GM18502 (cell line): ENCODE measurements at regions not wholly inside any gene's neighbourhood (a gene's known extent, or its start where the extent isn't known, plus 50 kb on each side); places are given as distances from the start of the nearest gene placed in this dataset.
A peak's percentile ranks its signal among the peaks of the same experiment; 100 is the strongest.

Experiments used
- ATAC-seq: cut with Tn5 transposase; IDR thresholded peaks from one replicate; pipeline ENCODE4 v1.9.1; 2021; ENCODE audit warnings: mild to moderate bottlenecking; ENCODE audit not compliant: unreplicated experiment, poor library complexity

- no peak for ATAC-seq
Observed at GRCh38 chr10:131618587-131619267, 282.1 kb upstream of the PPP2R2D start.

DNA sequence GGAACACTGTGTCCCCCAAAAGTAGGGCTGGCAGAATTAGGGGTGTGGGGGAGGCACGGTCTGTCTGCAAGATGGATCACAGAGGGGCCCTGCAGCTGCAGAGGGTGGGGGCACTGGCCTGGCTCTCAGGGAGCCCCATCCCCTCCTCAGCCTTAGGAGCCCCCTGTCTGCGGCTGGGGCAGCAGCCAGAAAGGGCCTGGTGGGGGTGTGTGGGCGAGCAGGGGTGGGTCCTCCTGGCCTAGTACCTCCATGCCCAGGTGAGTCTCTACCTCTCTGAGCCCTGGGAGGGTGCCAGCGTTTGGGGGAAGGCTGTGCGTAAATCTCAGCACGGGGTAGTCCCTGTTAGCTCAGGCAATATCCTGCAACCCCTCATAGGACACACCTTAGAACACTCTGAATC, 280.5 kb upstream of the PPP2R2D start:
- no peak for ATAC-seq

DNA sequence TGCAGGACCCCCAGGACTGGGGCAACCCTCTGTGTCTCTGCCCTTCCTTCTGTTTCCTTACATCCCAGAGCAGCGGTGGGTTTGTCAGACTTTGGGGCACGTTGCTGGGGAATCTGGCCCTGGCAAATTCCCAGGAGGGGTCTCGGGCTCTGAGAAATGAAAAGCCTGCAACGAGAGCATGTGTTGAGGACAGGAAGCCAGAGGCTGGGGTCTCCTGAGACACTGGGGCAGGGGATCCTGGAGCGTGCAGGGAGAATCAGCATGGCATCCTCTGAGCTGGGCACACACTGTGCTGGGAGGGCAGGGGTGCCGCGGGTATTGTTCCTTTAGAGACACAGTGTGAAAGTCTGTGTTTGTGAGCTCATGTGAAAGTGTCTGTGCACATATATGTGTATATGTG, 279.9 kb upstream of the PPP2R2D start:
- no peak for ATAC-seq

GRCh38 chr10:131621784-131622624, 278.8 kb upstream of the PPP2R2D start:
- ATAC-seq: no peak

- no peak for ATAC-seq
Observed at GRCh38 chr10:131625041-131625440, 275.8 kb upstream of the PPP2R2D start.

DNA sequence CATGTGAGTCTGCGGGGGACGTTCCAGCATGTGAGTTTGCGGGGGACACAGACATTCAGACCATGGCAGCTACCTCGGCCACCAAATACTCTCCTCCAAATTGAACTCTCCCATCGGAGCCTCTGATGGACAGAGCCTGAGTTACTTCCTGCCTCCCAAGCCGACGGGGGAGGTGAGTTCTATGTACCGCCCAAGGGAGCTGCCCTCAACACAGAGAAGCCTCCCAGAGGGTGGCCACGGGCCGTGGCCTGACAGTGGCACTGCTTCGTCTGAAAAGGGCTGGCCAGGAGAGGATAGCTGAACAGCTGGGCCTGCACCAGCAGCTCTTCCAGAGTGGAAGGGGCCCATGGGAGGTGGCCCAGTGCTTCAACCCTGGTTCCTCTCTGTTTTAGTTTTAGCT, 274.5 kb upstream of the PPP2R2D start:
- no peak for ATAC-seq

GRCh38 chr10:131629026-131629770, 271.6 kb upstream of the PPP2R2D start:
- no peak for ATAC-seq

GRCh38 chr10:131630772-131631258, 270.0 kb upstream of the PPP2R2D start:
- no peak for ATAC-seq

DNA sequence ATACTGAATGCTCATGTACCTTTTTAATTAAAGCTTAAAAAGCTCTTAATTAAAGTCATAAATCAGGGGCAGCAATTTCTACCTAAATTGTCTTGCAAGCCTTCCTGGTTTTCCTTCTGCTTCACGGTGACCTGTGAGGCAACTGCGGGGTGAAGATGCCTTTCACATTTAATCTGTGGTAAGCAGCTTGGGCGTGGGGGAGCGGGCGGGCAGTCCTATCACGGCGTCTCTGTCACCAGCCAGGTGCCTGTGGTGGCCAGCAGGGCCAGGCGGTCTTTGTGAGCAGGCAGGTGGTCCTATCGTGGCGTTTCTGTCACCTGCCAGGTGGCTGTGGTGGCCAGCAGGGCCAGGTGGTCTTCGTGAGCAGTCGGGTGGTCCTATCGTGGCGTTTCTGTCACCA, 269.2 kb upstream of the PPP2R2D start:
- ATAC-seq: no peak

- no peak for ATAC-seq
Observed at GRCh38 chr10:131635564-131636015, 265.2 kb upstream of the PPP2R2D start.

DNA sequence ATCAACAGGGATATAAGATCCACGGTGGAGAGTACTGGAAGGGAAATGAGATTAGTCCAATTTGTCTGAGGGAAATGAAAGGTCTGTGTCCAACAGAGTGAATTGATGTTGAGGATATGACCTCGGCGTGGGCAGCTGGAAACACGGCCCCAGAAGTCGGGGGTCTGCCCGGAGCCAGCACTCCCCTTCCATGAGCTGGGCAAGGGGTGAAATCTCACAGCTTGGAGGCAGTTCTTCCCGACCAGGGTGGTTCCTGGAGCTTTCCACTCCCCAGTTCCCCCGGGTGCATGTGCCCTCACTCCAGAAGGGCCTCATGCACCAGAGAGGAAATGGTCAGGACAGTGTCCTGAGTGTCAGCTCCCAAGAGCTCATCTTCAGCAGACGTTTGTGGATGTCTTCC, 264.7 kb upstream of the PPP2R2D start:
- ATAC-seq: no peak

DNA sequence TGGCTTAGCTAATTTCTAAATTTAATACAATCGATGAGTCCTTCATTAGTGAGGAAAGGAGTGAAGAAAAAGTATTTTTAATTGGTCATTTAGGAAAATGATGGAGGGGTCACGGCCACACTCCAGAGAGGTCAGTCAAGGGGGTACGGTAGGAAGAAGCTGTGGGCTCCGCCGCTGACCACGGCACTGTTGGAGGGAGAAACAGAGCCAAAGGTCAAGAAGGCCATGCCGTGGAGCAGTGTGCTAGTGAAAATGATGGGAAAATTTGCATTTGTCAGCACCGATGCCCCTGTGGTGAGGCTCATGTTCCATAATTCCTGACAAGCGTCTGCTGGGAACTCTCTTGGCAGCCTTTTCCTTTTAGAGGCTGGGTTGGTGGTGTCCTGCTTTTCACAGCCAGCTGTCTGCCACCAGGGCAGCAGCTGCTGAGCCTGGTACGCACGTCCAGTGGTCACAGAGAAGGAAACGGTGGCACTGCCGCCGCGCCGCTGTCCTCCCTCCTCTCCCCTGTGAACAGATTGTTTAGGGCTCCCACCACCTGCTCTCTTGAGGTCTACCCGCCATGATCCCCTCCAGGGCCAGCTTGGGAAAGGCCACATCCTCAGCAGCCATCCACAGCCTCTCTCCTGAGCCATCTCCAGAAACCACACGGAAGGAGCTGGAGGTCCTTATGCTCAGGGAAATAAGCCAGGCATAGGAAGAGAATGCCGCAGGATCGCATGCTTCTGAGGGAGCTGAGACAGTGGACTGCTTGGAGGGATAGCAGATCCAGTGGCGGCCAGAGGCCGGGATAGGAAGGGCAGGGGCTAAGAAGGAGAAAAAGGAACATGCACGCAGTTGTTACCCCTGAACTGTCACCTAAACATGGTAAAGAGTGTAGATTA, 263.7 kb upstream of the PPP2R2D start:
- ATAC-seq: no peak

GRCh38 chr10:131638049-131638879, 262.5 kb upstream of the PPP2R2D start:
- no peak for ATAC-seq

DNA sequence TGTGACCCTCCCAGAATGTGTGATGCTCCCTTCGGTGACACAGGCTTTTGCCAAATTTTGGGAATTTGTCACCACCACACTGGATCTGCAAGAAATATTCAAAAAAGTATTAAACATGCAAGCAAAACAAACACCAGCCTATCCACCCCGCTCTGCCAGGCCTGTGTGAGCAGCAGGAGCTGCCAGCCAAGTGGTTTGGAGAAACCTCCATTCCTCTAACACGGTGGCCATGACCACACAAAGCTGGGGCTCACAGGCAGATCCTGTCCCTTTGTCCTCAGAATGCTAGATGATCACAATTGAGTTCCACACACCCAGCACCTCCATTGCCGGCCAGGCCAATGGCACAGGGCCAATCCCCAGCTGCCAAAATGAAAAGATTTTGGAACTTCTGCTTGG, 261.9 kb upstream of the PPP2R2D start:
- no peak for ATAC-seq

DNA sequence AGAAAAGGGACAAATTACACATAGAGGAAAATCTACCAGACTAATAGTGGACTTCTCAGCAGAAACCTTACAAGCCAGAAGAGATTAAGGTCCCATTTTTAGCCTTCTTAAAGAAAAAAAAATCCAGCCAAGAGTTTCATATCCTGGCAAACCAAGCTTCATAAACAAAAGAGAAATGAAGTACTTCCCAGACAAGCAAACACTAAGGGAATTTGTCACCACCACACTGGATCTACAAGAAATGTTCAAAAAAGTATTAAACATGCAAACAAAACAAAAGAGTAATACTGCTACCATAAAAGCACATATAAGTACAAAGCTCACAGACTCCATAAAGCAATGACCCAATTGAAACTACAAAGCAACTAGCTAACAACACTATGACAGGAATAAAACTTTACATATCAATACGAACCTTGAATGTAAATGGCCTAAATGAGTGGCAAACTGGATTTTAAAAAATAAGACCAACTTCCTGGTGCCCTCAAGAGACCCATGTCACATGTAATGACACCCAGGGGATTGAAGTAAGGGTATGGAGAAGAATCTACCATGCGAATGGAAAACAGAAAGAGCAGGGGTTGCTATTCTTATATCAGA, 260.7 kb upstream of the PPP2R2D start:
- no peak for ATAC-seq

- ATAC-seq: peak; percentile 99
Observed at GRCh38 chr10:131641231-131641630, 259.6 kb upstream of the PPP2R2D start.

GRCh38 chr10:131641898-131642297, 258.9 kb upstream of the PPP2R2D start:
- no peak for ATAC-seq

DNA sequence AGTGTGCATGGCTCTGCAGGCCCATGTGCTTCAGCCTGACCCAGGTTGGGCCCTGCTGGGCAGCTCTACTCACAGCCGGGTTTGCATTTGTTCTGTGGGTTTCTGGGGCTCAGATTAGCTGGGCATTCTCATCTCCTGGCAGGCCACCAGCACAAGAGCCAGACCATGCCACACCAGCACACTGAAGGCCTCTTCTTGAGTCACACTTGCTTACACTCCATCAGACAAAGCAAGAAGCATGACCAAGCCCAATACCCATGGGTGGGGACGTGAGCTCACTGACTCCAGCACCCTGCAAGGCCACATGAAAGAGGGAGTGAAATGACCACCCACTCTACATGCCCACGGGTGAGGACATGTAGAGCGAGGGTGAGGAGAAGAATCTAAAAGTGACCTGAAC, 257.8 kb upstream of the PPP2R2D start:
- ATAC-seq: no peak

GRCh38 chr10:131644289-131644688, 256.5 kb upstream of the PPP2R2D start:
- no peak for ATAC-seq
